ENCODE measurements at regions not wholly inside any gene's neighbourhood (a gene's known extent, or its start where the extent isn't known, plus 50 kb on each side); places are given as distances from the start of the nearest gene placed in this dataset.
A peak's percentile ranks its signal among the peaks of the same experiment; 100 is the strongest.

GRCh38 chr5:60162441-60162840 lies 268.9 kb upstream of the PDE4D start:
- no peak for DNase-seq (ENCODE audit: low read depth, low spot score)
- CTCF ChIA-PET, result interaction anchor here (1.2 to 2.0 kb wide), 2 partner anchors 125 to 348 kb away, joined by 3 to 10 read pairs; no protein-coding TSS in a partner anchor
- no TSS peak for BruUV-seq (replicated peaks)
- POLR2A ChIA-PET, result no interaction called here
- no peak overlapping the region for H3K4me2 ChIP-seq (ENCODE audit: insufficient read depth, low read length)
- no peak overlapping the region for H2AFZ ChIP-seq (ENCODE audit: low read depth, low read length)
- H3K4me1 ChIP-seq (ENCODE audit: control insufficient read depth, extremely low read depth, insufficient read depth, low read length), result no peaks in the 10 kb centered on the region
- no peak overlapping the region for H3K4me3 ChIP-seq (replicated peaks in 1 of 3; ENCODE audit: insufficient read depth in 1 of 3, low read depth in 1 of 3, low read length in 3 of 3)
- intact Hi-C loops (cut with micrococcal nuclease) (loop anchor here (10.0 kb wide), 1 partner anchor 122 kb away; no protein-coding TSS in a partner anchor), dilution Hi-C loops (cut with MboI; ENCODE audit: extremely low pct_ligation_motif_present, low sequenced_read_pairs) (no loop called here)
- peaks cover 2 to 11% of the 10 kb centered on the region in 2 experiments for H3K27me3 ChIP-seq (ENCODE audit: control insufficient read depth in 2 of 2, insufficient read depth in 2 of 2, low read length in 2 of 2)
- no peak overlapping the region for H3K9ac ChIP-seq (replicated peaks; ENCODE audit: extremely low read depth, insufficient read depth, low read length)
- FAIRE-seq, result no peak
- H3K9me1 ChIP-seq (replicated peaks; ENCODE audit: control insufficient read depth, extremely low read depth, insufficient read depth, low read length), result no peaks in the 10 kb centered on the region
- no peaks in the 10 kb centered on the region for H4K20me1 ChIP-seq (replicated peaks; ENCODE audit: control insufficient read depth, extremely low read depth, insufficient read depth, low read length)
- H3K27ac ChIP-seq (ENCODE audit: insufficient read depth, low read depth, low read length), result no peak overlapping the region
- no peaks in the 10 kb centered on the region for H3K9me3 ChIP-seq (replicated peaks; ENCODE audit: control insufficient read depth, insufficient read depth, low read length)
- H3K79me2 ChIP-seq (ENCODE audit: control insufficient read depth, insufficient read depth, low read length), result no peaks in the 10 kb centered on the region
- TF ChIP-seq EZH2 (IDR thresholded peaks at IDR 0.05; ENCODE audit: borderline replicate concordance, low read depth, low read length, severe bottlenecking), result no peak
- no peaks in the 10 kb centered on the region for H3K36me3 ChIP-seq (ENCODE audit: control insufficient read depth in 2 of 2, extremely low read depth in 1 of 2, insufficient read depth in 2 of 2, low read length in 2 of 2)

DNA sequence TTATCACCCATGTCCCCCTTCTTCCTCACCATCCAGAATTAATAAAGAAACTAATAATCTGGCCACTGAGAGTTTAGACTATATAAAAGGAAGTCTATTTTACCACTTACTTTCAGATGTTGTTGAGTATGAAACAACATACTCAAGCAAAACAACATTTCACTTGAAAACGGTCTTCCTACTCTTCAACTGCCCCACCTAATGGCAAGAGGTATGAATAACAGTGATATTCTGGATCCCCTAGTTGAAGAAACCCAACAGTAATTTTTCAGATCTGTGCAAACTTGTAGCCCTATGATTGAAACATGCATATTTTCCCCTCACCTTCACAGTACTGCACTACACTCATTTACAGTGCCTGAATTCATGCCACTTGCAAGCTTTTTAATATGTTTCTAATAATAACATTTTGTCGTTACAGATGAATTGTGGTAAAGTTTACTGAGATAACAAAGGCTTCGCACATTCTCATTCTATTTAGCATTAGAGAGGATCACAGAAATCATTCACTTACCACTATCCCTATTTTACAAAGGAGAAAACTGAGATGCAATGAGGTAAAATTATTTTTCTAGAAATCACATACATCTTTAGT lies 267.9 kb upstream of the PDE4D start:
- Histone ChIP-seq H3K27me3 (ENCODE audit: control insufficient read depth in 2 of 2, insufficient read depth in 2 of 2, low read length in 2 of 2) (peaks cover 2 to 11% of the 10 kb centered on the region in 2 experiments), H3K79me2 (ENCODE audit: control insufficient read depth, insufficient read depth, low read length) (no peaks in the 10 kb centered on the region), H2AFZ (ENCODE audit: low read depth, low read length) (no peak overlapping the region), H3K4me1 (ENCODE audit: control insufficient read depth, extremely low read depth, insufficient read depth, low read length) (no peaks in the 10 kb centered on the region), H3K27ac (ENCODE audit: insufficient read depth, low read depth, low read length) (no peak overlapping the region), H4K20me1 (replicated peaks; ENCODE audit: control insufficient read depth, extremely low read depth, insufficient read depth, low read length) (no peaks in the 10 kb centered on the region), H3K9me1 (replicated peaks; ENCODE audit: control insufficient read depth, extremely low read depth, insufficient read depth, low read length) (peaks cover 4% of the 10 kb centered on the region), H3K9me3 (replicated peaks; ENCODE audit: control insufficient read depth, insufficient read depth, low read length) (no peaks in the 10 kb centered on the region), H3K9ac (replicated peaks; ENCODE audit: extremely low read depth, insufficient read depth, low read length) (no peak overlapping the region), H3K36me3 (ENCODE audit: control insufficient read depth in 2 of 2, extremely low read depth in 1 of 2, insufficient read depth in 2 of 2, low read length in 2 of 2) (no peaks in the 10 kb centered on the region), H3K4me3 (replicated peaks in 1 of 3; ENCODE audit: insufficient read depth in 1 of 3, low read depth in 1 of 3, low read length in 3 of 3) (no peak overlapping the region), H3K4me2 (ENCODE audit: insufficient read depth, low read length) (no peak overlapping the region)
- DNase-seq (ENCODE audit: low read depth, low spot score) (peak; percentile 28), FAIRE-seq (no peak)
- intact Hi-C loops (cut with micrococcal nuclease), result loop anchor here (1.0 to 10.0 kb wide), 2 partner anchors 123 to 348 kb away; no protein-coding TSS in a partner anchor
- CTCF ChIA-PET, result interaction anchor here (2.0 kb wide), 1 partner anchor 347 kb away, joined by 10 read pairs; no protein-coding TSS in a partner anchor
- POLR2A ChIA-PET, result no interaction called here
- BruUV-seq (replicated peaks), result no TSS peak
- dilution Hi-C loops (cut with MboI; ENCODE audit: extremely low pct_ligation_motif_present, low sequenced_read_pairs), result no loop called here
- no peak for TF ChIP-seq EZH2 (IDR thresholded peaks at IDR 0.05; ENCODE audit: borderline replicate concordance, low read depth, low read length, severe bottlenecking)
- TF ChIP-seq, protein P1, sequence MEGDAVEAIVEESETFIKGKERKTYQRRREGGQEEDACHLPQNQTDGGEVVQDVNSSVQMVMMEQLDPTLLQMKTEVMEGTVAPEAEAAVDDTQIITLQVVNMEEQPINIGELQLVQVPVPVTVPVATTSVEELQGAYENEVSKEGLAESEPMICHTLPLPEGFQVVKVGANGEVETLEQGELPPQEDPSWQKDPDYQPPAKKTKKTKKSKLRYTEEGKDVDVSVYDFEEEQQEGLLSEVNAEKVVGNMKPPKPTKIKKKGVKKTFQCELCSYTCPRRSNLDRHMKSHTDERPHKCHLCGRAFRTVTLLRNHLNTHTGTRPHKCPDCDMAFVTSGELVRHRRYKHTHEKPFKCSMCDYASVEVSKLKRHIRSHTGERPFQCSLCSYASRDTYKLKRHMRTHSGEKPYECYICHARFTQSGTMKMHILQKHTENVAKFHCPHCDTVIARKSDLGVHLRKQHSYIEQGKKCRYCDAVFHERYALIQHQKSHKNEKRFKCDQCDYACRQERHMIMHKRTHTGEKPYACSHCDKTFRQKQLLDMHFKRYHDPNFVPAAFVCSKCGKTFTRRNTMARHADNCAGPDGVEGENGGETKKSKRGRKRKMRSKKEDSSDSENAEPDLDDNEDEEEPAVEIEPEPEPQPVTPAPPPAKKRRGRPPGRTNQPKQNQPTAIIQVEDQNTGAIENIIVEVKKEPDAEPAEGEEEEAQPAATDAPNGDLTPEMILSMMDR (IDR thresholded peaks at IDR 0.05; ENCODE audit: extremely low read depth in 1 of 2, insufficient read depth in 1 of 2, low read depth in 1 of 2, low read length in 2 of 2), result peak; percentile 26 to 47

All from endothelial cell of umbilical vein (primary cell).